ENCODE measurements at regions not wholly inside any gene's neighbourhood (a gene's known extent, or its start where the extent isn't known, plus 50 kb on each side); places are given as distances from the start of the nearest gene placed in this dataset.

DNA sequence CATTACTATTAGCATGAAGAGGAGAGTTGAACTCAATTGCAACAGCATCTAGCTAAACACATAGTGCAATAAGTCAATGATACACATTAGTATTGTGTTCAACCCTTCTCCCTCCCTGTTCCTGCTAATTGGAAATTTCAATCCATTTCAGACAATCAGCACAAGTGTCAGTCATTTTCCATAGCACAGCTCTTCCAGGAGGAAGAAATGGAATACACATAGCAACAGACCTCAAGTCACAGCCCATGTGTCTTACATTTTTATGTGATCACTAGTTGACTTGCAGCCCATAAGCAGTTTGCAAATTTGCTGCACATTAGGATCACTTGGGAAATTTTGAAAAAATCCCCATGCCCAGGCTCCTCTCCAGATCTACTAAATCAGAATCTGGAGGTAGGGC lies 636.9 kb downstream of the TLE4 start:
- H3K4me1 Mint-ChIP-seq (ENCODE audit: insufficient read depth, unreplicated experiment), result no peaks in the 10 kb centered on the region
- H3K27me3 Mint-ChIP-seq (ENCODE audit: insufficient read depth, unreplicated experiment), result no peaks in the 10 kb centered on the region
- intact Hi-C loops (cut with micrococcal nuclease), result no loop called here
- H3K9me3 Mint-ChIP-seq (ENCODE audit: unreplicated experiment), result peaks cover 7% of the 10 kb centered on the region
- no peak for DNase-seq (ENCODE audit: unreplicated experiment)
- TF ChIP-seq, protein P1, sequence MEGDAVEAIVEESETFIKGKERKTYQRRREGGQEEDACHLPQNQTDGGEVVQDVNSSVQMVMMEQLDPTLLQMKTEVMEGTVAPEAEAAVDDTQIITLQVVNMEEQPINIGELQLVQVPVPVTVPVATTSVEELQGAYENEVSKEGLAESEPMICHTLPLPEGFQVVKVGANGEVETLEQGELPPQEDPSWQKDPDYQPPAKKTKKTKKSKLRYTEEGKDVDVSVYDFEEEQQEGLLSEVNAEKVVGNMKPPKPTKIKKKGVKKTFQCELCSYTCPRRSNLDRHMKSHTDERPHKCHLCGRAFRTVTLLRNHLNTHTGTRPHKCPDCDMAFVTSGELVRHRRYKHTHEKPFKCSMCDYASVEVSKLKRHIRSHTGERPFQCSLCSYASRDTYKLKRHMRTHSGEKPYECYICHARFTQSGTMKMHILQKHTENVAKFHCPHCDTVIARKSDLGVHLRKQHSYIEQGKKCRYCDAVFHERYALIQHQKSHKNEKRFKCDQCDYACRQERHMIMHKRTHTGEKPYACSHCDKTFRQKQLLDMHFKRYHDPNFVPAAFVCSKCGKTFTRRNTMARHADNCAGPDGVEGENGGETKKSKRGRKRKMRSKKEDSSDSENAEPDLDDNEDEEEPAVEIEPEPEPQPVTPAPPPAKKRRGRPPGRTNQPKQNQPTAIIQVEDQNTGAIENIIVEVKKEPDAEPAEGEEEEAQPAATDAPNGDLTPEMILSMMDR (IDR thresholded peaks at IDR 0.05; ENCODE audit: unreplicated experiment), result no peak
- ChIA-PET POLR2A (interaction anchor here (0.9 to 1.0 kb wide), 2 partner anchors 15 to 34 kb away, joined by 3 to 4 read pairs; no protein-coding TSS in a partner anchor), CTCF (interaction anchor here (1.4 kb wide), 1 partner anchor 35 kb away, joined by 3 read pairs; no protein-coding TSS in a partner anchor)
- H3K27ac Mint-ChIP-seq (ENCODE audit: low read depth, unreplicated experiment), result no peak overlapping the region
- BruUV-seq (replicated peaks), result no TSS peak
- no peaks in the 10 kb centered on the region for H3K36me3 Mint-ChIP-seq (ENCODE audit: insufficient read depth, unreplicated experiment)
- H3K4me3 Mint-ChIP-seq (ENCODE audit: unreplicated experiment), result no peak overlapping the region

DNA sequence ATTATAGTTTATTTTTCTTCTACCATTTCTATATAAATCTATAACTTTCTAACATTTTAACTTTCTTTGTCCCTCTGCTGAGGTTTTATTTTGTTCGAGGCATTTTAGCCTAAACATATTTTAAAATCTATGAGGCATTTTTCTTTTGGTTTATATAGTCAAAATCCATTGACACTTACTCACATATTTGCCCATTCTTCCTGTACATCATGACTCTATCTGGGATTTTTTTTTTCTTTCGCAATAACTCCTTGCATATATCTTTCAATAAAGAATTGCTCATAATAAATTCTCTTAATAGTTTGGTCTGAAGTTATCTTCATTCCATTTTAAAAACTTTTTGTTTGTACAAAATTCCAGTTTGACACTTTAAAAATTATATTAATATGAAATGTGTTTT lies 632.3 kb downstream of the TLE4 start:
- intact Hi-C loops (cut with micrococcal nuclease), result no loop called here
- POLR2A ChIA-PET, result no interaction called here
- peak; percentile 17 for DNase-seq (ENCODE audit: unreplicated experiment)
- H3K27me3 Mint-ChIP-seq (ENCODE audit: insufficient read depth, unreplicated experiment), result no peaks in the 10 kb centered on the region
- no peaks in the 10 kb centered on the region for H3K9me3 Mint-ChIP-seq (ENCODE audit: unreplicated experiment)
- no TSS peak for BruUV-seq (replicated peaks)
- H3K4me3 Mint-ChIP-seq (ENCODE audit: unreplicated experiment), result no peak overlapping the region
- CTCF ChIA-PET, result no interaction called here
- H3K4me1 Mint-ChIP-seq (ENCODE audit: insufficient read depth, unreplicated experiment), result no peaks in the 10 kb centered on the region
- H3K36me3 Mint-ChIP-seq (ENCODE audit: insufficient read depth, unreplicated experiment), result no peaks in the 10 kb centered on the region
- TF ChIP-seq, protein P1 (IDR thresholded peaks at IDR 0.05; ENCODE audit: unreplicated experiment), result no peak
- H3K27ac Mint-ChIP-seq (ENCODE audit: low read depth, unreplicated experiment), result no peak overlapping the region

DNA sequence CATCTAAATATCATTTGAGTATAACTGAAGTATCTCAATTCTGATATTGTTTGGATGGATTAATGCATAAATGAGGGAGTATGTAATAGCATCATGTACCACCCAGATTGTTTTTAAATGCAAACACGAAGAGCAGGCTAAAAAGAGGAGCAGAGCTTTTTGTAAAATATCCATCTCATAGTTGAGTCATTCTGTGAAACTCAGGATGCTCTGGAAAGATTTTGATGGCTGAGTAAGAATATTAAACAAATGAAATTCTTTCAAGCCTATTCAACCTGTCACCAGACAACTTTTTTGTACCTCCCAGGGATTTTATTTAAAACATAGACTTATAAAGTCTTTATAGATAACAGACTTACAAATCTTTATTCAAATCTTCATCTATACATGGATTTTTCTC lies 625.9 kb downstream of the TLE4 start:
- Mint-ChIP-seq H3K4me1 (ENCODE audit: insufficient read depth, unreplicated experiment) (no peaks in the 10 kb centered on the region), H3K36me3 (ENCODE audit: insufficient read depth, unreplicated experiment) (no peaks in the 10 kb centered on the region), H3K27ac (ENCODE audit: low read depth, unreplicated experiment) (no peak overlapping the region), H3K4me3 (ENCODE audit: unreplicated experiment) (no peak overlapping the region), H3K27me3 (ENCODE audit: insufficient read depth, unreplicated experiment) (no peaks in the 10 kb centered on the region), H3K9me3 (ENCODE audit: unreplicated experiment) (no peaks in the 10 kb centered on the region)
- intact Hi-C loops (cut with micrococcal nuclease), result no loop called here
- CTCF ChIA-PET, result no interaction called here
- no TSS peak for BruUV-seq (replicated peaks)
- TF ChIP-seq, protein P1 (IDR thresholded peaks at IDR 0.05; ENCODE audit: unreplicated experiment), result no peak
- POLR2A ChIA-PET, result interaction anchor here (0.7 kb wide), 1 partner anchor 8 kb away, joined by 3 read pairs; no protein-coding TSS in a partner anchor
- no peak for DNase-seq (ENCODE audit: unreplicated experiment)

DNA sequence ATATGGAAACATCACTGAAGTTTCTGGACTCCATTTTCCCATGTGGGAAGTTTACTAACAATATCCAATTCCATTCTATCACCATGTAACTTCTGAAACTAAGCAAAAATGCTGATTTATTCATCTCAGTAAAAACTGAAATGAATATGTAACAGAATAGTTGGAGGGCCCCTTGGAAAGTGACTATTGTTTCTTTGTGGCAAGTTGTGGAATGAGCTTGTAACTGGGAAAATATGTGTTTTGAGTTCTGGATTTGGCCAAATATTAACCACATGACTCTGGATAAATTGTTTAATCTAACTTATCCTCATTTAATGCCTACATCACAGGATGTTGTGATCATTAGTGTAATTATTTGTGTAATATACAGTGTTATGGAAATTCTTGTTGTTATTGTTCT lies 619.3 kb downstream of the TLE4 start:
- Mint-ChIP-seq H3K4me1 (ENCODE audit: insufficient read depth, unreplicated experiment) (no peaks in the 10 kb centered on the region), H3K36me3 (ENCODE audit: insufficient read depth, unreplicated experiment) (no peaks in the 10 kb centered on the region), H3K27me3 (ENCODE audit: insufficient read depth, unreplicated experiment) (no peaks in the 10 kb centered on the region), H3K27ac (ENCODE audit: low read depth, unreplicated experiment) (no peak overlapping the region), H3K9me3 (ENCODE audit: unreplicated experiment) (no peaks in the 10 kb centered on the region), H3K4me3 (ENCODE audit: unreplicated experiment) (no peak overlapping the region)
- BruUV-seq (replicated peaks), result no TSS peak
- POLR2A ChIA-PET, result no interaction called here
- no peak for DNase-seq (ENCODE audit: unreplicated experiment)
- TF ChIP-seq, protein P1 (IDR thresholded peaks at IDR 0.05; ENCODE audit: unreplicated experiment), result no peak
- intact Hi-C loops (cut with micrococcal nuclease), result no loop called here
- CTCF ChIA-PET, result interaction anchor here (0.7 kb wide), 1 partner anchor 444 kb away, joined by 3 read pairs; no protein-coding TSS in a partner anchor

Measured in MCF 10A (cell line).